Activated CD4-positive, alpha-beta T cell treated with anti-CD3 and anti-CD28 coated beads for 24 hours (primary cell): ENCODE measurements at regions not wholly inside any gene's neighbourhood (a gene's known extent, or its start where the extent isn't known, plus 50 kb on each side); places are given as distances from the start of the nearest gene placed in this dataset.

Experiments used
- DNase-seq, 2 donors: peaks; one replicate each; pipeline ENCODE4 v3.0.0-alpha.2; 2020; ENCODE audit warnings: low read depth in 2 of 2

DNA sequence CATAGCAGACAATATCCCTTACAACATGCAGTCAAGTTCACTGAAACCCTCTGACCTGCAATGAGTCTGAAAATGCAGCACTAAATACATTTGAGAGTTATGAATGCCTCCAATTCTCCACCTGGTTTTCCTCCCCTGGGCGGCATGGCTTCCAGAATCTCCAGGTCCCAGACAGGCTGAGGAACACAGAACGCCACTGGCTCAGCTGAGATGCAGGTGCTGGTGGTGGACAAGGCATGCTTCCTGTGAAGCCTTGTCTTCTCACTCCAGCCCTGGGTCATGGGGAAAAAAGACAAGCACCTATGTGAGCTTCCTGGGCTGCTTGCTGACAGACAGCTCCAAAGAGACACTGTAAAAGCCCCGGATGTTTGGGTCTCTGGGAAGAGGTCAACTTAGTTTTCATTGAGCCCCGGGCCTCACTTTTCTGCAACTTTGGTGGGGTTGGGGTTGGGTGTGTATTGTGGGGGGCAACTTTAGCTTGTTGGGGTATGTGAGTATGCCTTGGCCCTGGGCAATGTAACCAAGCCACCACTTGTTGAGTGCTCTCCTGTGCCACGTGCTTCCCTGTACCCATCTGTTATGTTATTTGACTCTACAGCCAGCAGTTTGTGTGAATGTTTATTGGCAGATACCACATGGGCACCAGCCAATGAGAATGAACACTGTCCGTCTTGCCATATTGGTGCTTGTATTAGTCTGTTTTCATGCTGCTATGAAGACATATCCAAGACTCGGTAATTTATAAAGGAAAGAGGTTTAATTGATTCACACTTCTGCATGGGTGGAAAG, 127.8 kb downstream of the EMX2 start:
- DNase-seq: no peak

DNA sequence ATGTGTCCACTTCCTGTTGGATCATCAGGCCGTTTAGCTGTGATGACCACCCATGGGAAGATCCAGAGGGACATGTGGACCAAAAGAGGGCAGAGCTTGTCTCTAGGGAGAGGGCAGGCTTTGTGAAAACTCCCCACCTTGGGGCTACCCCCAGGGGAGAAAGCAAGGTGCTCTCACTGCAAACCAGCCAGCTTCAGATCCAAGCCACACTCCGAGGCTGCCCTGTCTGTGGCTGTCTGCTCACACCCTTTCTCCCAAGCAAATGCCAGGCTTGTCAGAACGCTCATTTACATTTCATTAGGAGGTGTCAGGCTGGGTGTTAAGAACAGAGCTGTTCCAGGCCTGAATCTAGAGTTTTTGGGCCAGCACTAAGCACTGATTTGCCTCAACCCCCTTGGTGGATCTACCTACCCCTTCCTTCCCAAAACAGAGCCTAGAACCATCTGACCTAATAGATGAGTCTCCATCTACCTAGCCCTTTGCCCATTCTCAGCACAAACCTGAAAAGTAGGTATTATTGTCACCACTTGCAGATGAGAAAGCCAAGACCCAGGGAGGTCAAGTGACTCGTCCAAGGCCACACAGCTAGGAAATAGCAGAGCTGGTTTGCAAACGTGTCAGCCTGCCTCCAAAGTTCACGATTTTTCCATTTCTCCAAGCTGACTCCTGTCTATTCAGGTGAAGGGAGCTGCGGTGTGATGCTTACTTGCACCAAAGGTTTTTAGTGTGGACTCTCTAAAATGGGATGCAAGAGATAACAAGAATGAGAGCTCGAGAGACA, 130.9 kb downstream of the EMX2 start:
- no peak for DNase-seq

DNA sequence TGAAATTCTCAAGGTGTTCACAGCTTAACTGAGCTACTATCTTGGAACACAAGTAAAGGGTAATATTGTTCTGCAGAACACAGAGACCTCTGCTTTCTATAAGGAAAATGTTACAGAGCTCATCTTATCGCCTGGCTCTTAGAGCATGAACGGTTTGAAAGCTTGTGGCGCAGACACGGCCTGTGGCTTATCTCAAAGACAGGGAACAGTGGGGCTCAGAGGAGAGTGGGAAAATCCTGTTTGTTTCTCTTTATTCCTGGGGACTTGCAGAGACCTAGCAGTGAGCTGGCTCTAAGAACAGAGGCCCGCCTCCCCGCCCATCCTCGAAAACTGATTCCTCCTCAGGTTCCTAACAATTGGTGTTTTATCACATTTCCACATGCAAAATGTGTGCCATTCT, 131.7 kb downstream of the EMX2 start:
- no peak for DNase-seq

DNA sequence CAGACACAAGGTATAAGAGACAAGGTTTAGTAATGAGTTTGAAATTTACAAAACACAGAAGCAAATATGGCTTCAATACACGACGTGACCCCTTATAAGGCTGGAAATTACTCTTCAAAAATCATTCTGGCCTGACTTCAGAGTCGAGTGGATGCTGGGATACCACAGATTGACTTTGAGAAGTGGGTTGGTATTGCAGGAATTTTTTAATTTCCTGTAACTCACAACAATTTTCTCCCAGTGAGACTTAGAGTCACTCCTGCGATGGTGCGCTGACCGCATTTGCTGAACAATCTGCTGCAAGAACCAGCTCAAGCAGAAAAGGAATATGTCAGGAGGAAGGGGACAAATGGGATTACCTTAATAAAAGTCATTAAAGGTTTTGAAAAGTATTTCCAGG, 132.1 kb downstream of the EMX2 start:
- no peak for DNase-seq

GRCh38 chr10:117675514-117676055, 133.0 kb downstream of the EMX2 start:
- no peak for DNase-seq

GRCh38 chr10:117677239-117677638, 134.7 kb downstream of the EMX2 start:
- DNase-seq: no peak

DNA sequence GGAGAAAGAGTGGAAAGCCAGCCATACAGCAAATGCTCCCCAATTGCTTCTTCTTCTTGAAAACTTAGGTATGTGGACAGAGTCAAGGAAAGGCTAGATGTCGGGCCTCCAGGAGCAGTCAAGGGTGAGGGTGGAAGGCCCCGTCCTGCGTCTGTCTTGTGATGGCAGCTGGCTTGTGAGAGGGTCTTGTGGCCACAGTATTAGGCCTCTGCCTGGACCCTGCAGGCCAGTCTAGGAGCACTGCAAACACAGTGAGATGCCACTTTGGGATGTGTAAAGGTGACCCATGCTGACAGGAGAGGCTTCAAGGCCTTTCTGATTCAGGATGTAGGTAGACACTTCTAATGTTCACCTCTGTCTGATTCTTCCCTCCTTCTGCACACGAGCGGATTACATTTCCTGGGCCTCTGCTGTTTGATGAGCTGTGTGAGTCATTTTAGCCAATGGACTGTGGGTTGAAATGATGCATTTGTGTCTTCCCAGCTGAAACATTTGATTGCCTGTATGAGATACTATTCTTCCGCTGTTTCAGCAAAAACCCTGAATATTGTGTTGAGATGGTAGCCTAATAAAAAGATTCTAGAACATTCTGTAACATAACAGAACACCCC, 135.4 kb downstream of the EMX2 start:
- DNase-seq: no peak

GRCh38 chr10:117680601-117681000, 138.1 kb downstream of the EMX2 start:
- DNase-seq: no peak

DNA sequence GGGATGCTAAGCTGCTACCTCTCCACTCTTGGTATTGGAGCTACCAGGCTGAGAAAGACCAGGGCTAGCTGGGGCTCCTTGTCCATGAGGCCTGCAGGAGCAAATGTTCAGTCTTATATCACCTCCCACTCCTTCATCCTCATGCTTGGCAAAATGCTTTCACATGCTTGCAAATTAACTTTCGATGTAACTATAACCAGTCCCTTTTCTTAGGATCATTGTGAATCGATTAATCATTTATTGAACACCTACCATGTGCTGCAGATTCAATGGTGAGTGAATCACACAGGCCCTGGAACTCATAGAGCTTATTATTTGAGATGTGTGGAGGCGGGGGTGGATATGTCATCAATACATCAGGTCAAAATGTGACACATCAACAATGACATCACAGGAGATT, 138.6 kb downstream of the EMX2 start:
- no peak for DNase-seq

- no peak for DNase-seq
Observed at GRCh38 chr10:117684046-117684610, 141.6 kb downstream of the EMX2 start.

GRCh38 chr10:117684672-117685211, 142.2 kb downstream of the EMX2 start:
- no peak for DNase-seq

GRCh38 chr10:117685431-117685830, 142.9 kb downstream of the EMX2 start:
- no peak for DNase-seq

DNA sequence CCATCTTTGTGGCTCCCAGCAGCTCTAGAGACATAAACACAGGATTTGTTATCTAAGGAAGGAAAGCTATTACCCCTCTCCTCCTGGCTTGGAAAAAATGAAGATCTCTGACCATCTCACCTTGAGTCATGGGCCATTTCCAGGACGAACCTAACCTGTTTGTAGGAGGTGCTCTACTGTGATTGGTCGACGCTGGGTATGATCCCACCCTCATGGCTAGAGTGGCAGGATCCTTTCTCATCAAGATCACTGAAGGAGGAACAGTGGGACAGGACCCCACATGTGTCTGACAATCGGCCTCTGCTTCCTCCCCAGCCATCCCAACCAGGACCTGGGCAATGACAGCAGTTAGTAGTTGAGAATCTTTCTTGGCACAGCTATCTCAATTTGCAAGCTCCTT, 144.1 kb downstream of the EMX2 start:
- DNase-seq: no peak

DNA sequence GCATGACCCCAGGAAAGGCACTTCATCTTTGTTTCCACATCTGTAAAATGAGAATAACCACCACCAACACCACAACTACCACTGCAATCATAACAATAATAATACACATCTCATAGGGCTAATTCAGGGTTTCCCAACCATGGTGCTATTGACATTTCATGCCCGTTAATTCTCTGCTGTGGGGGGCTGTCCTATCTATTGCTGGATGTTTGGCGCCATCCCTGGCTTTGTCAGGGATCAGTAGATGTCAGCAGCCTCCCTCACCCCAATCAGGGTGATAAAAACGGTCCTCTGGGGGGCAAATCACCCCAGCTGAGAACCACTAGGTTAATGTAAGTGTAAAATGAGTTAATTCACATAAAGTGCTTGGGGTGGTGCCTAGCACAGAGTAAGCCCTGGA, 145.8 kb downstream of the EMX2 start:
- DNase-seq: no peak

GRCh38 chr10:117689566-117689965, 147.0 kb downstream of the EMX2 start:
- DNase-seq: no peak

GRCh38 chr10:117690359-117690758, 147.8 kb downstream of the EMX2 start:
- no peak for DNase-seq

DNA sequence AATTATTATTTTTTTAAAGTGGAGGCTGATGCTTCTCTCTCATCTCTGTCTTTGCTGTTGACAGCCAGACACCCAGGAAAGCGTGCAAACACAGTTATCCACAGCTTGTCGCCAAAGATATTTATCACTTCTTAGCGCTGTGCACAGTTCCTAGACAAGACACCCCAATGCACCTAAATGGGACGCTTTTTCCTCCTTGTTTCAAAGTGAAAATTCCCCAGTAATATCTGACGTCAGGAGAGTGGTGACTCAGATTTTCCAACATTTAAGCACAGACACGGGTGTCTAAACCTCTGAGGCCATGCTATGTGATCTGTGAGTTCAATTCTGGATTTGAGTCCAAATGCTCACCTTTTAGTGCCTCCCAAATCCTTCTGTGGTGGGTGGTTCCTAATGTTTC, 151.6 kb downstream of the EMX2 start:
- no peak for DNase-seq

DNA sequence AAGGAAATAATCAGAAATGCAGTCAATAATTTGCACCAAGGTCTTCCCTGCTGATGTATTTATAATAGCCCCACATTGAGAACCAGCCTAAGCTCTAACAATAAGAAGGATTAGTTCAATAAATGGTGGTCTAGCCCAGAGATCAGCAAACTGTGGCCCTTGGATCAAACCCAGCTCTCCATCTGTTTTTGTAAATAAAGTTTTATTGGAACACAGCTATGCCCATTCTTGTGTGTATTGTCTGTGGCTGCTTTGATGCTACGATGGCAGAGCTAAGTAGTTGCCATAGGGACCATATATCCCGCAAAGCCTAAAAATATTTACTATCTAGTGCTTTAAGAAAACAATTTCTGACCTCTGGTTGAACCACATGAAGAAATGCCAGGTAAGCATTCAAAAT, 154.9 kb downstream of the EMX2 start:
- DNase-seq: no peak

- DNase-seq: no peak
Observed at GRCh38 chr10:117698809-117699208, 156.3 kb downstream of the EMX2 start.

DNA sequence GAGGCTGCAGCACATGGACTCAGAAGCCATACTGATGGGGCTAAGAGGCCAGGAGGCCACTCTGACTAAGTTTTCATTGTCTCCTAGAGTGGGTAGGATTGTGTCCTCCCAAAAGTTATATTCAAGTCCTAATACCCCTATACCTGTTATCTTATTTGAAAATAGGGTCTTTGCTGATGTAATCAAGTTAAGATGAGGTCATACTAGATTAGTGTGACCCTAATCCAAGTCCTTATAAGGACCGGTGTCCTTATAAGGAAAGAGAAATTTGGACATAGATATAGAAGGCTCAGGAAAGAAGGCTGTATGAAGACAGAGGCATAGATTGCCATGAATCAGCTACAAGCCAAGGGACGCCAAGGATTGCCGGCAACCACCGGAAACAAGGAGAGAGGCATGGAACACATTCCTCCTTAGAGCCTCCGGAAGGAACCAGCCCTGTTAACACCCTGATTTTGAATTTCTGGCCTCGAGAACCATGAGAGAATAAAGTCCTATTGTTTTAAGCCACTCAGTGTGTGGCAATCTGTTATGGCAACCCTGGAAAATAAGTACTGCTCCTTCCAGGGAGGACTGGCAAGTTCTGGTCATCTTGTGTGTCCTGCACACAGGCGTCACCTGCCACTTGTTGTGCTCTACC, 157.0 kb downstream of the EMX2 start:
- no peak for DNase-seq

DNA sequence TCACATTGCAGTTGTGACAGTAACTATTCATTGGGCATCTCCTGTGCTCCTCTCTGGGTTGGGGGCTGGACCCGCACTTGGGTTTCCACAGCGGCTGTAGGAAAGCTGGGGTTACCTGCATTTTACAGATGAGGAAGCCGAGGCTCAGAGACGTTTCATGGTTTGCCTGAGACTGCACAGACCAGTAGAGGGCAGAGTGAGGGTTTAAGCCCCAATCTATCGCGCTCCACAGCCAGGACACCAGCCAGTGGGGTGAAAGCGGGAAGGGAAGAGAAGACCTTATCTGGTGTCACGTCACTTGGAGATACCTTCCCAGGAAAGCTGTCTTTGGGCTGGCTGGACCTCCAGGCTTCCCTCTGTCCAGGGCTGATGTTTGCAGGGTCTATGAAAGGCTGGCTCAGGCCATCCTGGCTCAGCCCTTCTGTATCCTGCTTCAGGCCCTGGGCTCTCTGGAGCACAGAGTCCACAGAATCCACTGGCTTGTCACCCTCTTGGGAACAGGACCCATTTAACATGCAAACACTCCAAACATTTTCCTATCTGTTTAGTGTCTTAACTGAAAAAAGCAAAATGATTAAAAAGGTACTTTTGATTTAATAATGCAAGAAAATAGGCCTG, 167.7 kb downstream of the EMX2 start:
- DNase-seq: no peak
